ENCODE measurements at regions not wholly inside any gene's neighbourhood (a gene's known extent, or its start where the extent isn't known, plus 50 kb on each side); places are given as distances from the start of the nearest gene placed in this dataset.

GRCh38 chr11:25357133-25357532, 860.3 kb downstream of the LUZP2 start:
- H3K4me3 ChIP-seq (ENCODE audit: low read depth, low read length): no peak overlapping the region
- TF ChIP-seq, protein P1, sequence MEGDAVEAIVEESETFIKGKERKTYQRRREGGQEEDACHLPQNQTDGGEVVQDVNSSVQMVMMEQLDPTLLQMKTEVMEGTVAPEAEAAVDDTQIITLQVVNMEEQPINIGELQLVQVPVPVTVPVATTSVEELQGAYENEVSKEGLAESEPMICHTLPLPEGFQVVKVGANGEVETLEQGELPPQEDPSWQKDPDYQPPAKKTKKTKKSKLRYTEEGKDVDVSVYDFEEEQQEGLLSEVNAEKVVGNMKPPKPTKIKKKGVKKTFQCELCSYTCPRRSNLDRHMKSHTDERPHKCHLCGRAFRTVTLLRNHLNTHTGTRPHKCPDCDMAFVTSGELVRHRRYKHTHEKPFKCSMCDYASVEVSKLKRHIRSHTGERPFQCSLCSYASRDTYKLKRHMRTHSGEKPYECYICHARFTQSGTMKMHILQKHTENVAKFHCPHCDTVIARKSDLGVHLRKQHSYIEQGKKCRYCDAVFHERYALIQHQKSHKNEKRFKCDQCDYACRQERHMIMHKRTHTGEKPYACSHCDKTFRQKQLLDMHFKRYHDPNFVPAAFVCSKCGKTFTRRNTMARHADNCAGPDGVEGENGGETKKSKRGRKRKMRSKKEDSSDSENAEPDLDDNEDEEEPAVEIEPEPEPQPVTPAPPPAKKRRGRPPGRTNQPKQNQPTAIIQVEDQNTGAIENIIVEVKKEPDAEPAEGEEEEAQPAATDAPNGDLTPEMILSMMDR (IDR thresholded peaks at IDR 0.05; ENCODE audit: borderline replicate concordance, insufficient read depth, low read depth, low read length): no peak

DNA sequence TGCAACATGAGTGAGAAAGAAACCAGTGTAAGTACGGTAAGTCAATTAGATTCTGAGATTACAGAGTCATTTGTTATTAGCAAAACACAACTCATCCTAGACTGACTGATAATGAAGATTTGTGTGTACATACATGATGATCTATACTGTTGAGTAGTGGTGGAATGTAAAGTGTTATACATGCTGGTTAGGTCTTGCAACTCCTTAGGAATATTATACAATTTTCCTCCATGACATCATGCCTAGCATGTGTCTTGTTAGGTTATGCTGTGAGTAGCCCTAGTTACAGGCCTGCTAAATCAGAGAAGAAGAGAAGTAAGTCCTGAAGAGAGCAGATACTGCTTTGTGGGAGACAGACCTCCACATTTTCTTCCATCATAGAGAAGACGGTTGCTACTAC, 880.6 kb downstream of the LUZP2 start:
- TF ChIP-seq, protein P1 (IDR thresholded peaks at IDR 0.05; ENCODE audit: borderline replicate concordance, insufficient read depth, low read depth, low read length): no peak
- H3K4me3 ChIP-seq (ENCODE audit: low read depth, low read length): no peak overlapping the region

DNA sequence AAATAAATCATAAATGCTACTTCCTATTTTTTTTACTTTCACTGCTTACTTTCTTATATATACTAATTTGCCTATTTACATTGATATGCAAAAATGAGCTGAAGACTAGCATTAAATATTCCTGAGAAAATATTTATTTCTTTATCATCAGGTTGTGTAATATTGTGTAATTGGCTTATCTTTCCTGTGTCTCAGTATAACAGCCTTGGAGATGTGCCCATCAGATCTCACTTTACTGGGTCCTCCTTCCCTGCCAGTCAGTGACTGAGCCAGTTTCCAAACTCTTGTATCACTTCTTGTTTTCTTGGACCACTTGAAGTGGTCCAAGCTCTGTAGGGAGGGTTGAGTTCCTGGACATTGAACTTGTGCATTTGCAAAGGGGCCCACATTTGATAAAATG, 900.0 kb downstream of the LUZP2 start:
- TF ChIP-seq, protein P1 (IDR thresholded peaks at IDR 0.05; ENCODE audit: borderline replicate concordance, insufficient read depth, low read depth, low read length): no peak

DNA sequence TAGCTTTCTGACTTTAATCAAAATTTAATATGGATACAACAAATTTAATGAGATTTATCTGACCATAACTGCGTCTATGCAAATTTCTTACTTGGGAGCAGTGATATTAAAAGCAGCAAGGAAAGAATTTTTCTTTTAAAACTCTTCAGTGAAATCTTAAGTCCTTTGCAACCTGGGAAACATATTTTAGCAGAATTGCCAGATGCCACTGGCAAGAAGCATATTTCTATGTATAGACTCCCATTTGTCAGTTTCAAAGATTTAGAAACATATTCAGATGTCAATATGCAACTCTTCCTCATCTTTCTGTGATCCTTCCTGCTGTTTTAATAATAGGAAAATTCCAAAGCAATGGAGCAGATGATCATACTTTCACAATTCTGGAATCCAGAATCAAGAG, 911.3 kb downstream of the LUZP2 start:
- TF ChIP-seq, protein P1 (IDR thresholded peaks at IDR 0.05; ENCODE audit: borderline replicate concordance, insufficient read depth, low read depth, low read length): no peak
- H3K4me3 ChIP-seq (ENCODE audit: low read depth, low read length): no peak overlapping the region

More for the DNA sequence above, 900.0 kb downstream of the LUZP2 start:
- H3K4me3 ChIP-seq (ENCODE audit: low read depth, low read length): no peak overlapping the region

GRCh38 chr11:25415793-25416192, 916.1 kb upstream of the ANO3 start:
- no peak overlapping the region for H3K4me3 ChIP-seq (ENCODE audit: low read depth, low read length)
- TF ChIP-seq, protein P1 (IDR thresholded peaks at IDR 0.05; ENCODE audit: borderline replicate concordance, insufficient read depth, low read depth, low read length): no peak

- no peak overlapping the region for H3K4me3 ChIP-seq (ENCODE audit: low read depth, low read length)
- TF ChIP-seq, protein P1 (IDR thresholded peaks at IDR 0.05; ENCODE audit: borderline replicate concordance, insufficient read depth, low read depth, low read length): no peak
Observed at GRCh38 chr11:25423436-25424199, 908.3 kb upstream of the ANO3 start.

GRCh38 chr11:25432376-25432775, 899.6 kb upstream of the ANO3 start:
- H3K4me3 ChIP-seq (ENCODE audit: low read depth, low read length): no peak overlapping the region
- TF ChIP-seq, protein P1 (IDR thresholded peaks at IDR 0.05; ENCODE audit: borderline replicate concordance, insufficient read depth, low read depth, low read length): no peak
